ENCODE measurements at regions not wholly inside any gene's neighbourhood (a gene's known extent, or its start where the extent isn't known, plus 50 kb on each side); places are given as distances from the start of the nearest gene placed in this dataset.

GRCh38 chr1:119316870-119317416 lies 51.6 kb upstream of the HAO2 start:
- H4K20me1 ChIP-seq (ENCODE audit: insufficient read depth, low read length, poor library complexity, severe bottlenecking), result no peaks in the 10 kb centered on the region
- H3F3A ChIP-seq (ENCODE audit: low read depth), result no peaks in the 10 kb centered on the region
- no peaks in the 10 kb centered on the region for H3K9me2 ChIP-seq (replicated peaks; ENCODE audit: low read depth, low read length)
- H3K4me1 ChIP-seq (ENCODE audit: insufficient read depth, low read length, poor library complexity, severe bottlenecking), result peaks cover 4% of the 10 kb centered on the region
- H3K79me2 ChIP-seq (ENCODE audit: insufficient read depth, low read length), result no peaks in the 10 kb centered on the region
- H3K9me3 ChIP-seq (ENCODE audit: insufficient read depth, low read depth, low read length), result no peaks in the 10 kb centered on the region
- H3K9ac ChIP-seq (ENCODE audit: low read depth, low read length, poor library complexity, severe bottlenecking), result no peak overlapping the region
- no peaks in the 10 kb centered on the region for H3K27me3 ChIP-seq (ENCODE audit: insufficient read depth, low read length, poor library complexity, severe bottlenecking)
- no peak overlapping the region for H3K4me3 ChIP-seq (ENCODE audit: low read length, poor library complexity, severe bottlenecking)
- no peak overlapping the region for H3K4me2 ChIP-seq (ENCODE audit: low read depth, low read length, poor library complexity, severe bottlenecking)
- TF ChIP-seq EZH2phosphoT487 (IDR thresholded peaks at IDR 0.05; ENCODE audit: borderline replicate concordance), result no peak
- TF ChIP-seq, protein P1, sequence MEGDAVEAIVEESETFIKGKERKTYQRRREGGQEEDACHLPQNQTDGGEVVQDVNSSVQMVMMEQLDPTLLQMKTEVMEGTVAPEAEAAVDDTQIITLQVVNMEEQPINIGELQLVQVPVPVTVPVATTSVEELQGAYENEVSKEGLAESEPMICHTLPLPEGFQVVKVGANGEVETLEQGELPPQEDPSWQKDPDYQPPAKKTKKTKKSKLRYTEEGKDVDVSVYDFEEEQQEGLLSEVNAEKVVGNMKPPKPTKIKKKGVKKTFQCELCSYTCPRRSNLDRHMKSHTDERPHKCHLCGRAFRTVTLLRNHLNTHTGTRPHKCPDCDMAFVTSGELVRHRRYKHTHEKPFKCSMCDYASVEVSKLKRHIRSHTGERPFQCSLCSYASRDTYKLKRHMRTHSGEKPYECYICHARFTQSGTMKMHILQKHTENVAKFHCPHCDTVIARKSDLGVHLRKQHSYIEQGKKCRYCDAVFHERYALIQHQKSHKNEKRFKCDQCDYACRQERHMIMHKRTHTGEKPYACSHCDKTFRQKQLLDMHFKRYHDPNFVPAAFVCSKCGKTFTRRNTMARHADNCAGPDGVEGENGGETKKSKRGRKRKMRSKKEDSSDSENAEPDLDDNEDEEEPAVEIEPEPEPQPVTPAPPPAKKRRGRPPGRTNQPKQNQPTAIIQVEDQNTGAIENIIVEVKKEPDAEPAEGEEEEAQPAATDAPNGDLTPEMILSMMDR (conservative IDR thresholded peaks at IDR 0.05; ENCODE audit: low read length), result peak; percentile 65
- no peaks in the 10 kb centered on the region for H3K36me3 ChIP-seq (ENCODE audit: insufficient read depth, low read length)
- H2AFZ ChIP-seq (ENCODE audit: low read length), result no peak overlapping the region

DNA sequence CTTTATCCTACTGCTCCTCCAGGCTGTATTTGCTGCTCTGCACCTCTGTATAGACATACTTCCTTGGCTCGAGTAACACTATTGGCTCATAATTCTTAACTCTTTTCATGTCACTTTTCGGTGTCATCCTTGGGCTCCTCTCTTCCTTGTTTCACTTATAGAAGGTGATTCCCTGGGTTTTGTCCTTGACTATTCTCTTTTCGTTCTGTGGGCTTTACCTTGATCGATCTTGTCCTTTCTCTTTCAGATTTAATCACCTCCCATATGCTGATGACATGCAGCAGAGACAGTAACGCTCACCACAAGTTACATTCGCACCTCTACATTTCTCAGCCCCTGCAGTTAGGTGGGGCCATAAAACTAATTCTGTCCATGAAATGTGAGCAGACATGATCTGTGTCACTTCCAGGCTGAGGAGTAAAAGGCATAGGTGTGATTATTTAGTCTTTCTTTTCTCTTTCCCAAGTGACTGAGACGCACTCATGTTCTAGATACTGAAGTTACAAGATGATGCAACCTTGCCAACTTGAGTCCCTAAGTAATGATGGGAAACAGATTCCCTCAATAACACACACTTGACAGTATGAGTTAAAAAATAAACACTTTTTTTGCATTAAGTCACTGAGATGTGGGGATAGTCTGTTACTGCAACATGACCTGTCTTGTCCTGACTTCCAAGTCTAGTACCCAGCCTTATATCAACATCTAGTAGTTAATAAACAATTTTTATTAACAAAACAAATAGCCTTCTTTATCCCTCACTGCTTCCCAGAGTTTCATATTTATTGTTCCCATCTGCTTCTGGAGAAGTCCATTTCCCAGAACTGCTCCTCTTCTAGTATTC lies 49.9 kb upstream of the HAO2 start:
- Histone ChIP-seq H3F3A (ENCODE audit: low read depth) (no peaks in the 10 kb centered on the region), H3K9ac (ENCODE audit: low read depth, low read length, poor library complexity, severe bottlenecking) (no peak overlapping the region), H2AFZ (ENCODE audit: low read length) (no peak overlapping the region), H3K4me1 (ENCODE audit: insufficient read depth, low read length, poor library complexity, severe bottlenecking) (no peaks in the 10 kb centered on the region), H3K9me3 (ENCODE audit: insufficient read depth, low read depth, low read length) (no peaks in the 10 kb centered on the region), H3K4me3 (ENCODE audit: low read length, poor library complexity, severe bottlenecking) (no peak overlapping the region), H3K9me2 (replicated peaks; ENCODE audit: low read depth, low read length) (no peaks in the 10 kb centered on the region), H3K79me2 (ENCODE audit: insufficient read depth, low read length) (no peaks in the 10 kb centered on the region), H3K4me2 (ENCODE audit: low read depth, low read length, poor library complexity, severe bottlenecking) (no peak overlapping the region), H4K20me1 (ENCODE audit: insufficient read depth, low read length, poor library complexity, severe bottlenecking) (no peaks in the 10 kb centered on the region), H3K27me3 (ENCODE audit: insufficient read depth, low read length, poor library complexity, severe bottlenecking) (no peaks in the 10 kb centered on the region), H3K36me3 (ENCODE audit: insufficient read depth, low read length) (no peaks in the 10 kb centered on the region)
- TF ChIP-seq, protein P1 (conservative IDR thresholded peaks at IDR 0.05; ENCODE audit: low read length), result no peak
- TF ChIP-seq EZH2phosphoT487 (IDR thresholded peaks at IDR 0.05; ENCODE audit: borderline replicate concordance), result no peak

All from Loucy (cell line).